Natural killer cell treated with Interleukin-12 subunit alpha and Interleukin-12 subunit beta and Interleukin-15 and Interleukin-18, amount 100 ng/mL, for 72 hours (primary cell): ENCODE measurements at regions not wholly inside any gene's neighbourhood (a gene's known extent, or its start where the extent isn't known, plus 50 kb on each side); places are given as distances from the start of the nearest gene placed in this dataset.

Source experiments
- ATAC-seq, 2 donors: fragments of 150-1000 bp; cut with Tn5 transposase in 1 of 2; sonication (Bioruptor Pico), chemical (Tn5 transposase) in 1 of 2; 2 replicates each; pipeline ENCODE4 v1.10.0; 2021
- DNase-seq: peaks from one replicate; pipeline ENCODE4 v3.0.0; 2022; ENCODE audit warnings: low spot score
- H3K27ac Mint-ChIP-seq, 2 donors: 1 replicate in 1 of 2; 2 replicates in 1 of 2; pipeline ENCODE4 v1.8.0; 2022; ENCODE audit warnings: mixed read lengths in 2 of 2, mild to moderate bottlenecking in 1 of 2, moderate library complexity in 1 of 2
- H3K27me3 Mint-ChIP-seq, 2 donors: 1 replicate in 1 of 2; 2 replicates in 1 of 2; pipeline ENCODE4 v1.8.0; 2022; ENCODE audit warnings: mixed read lengths in 2 of 2
- H3K36me3 Mint-ChIP-seq: one replicate; pipeline ENCODE4 v1.8.0; 2022; ENCODE audit warnings: mixed read lengths
- H3K4me1 Mint-ChIP-seq, 2 donors: 1 replicate in 1 of 2; 2 replicates in 1 of 2; pipeline ENCODE4 v1.8.0; 2022; ENCODE audit warnings: low read depth in 2 of 2, mixed read lengths in 2 of 2, mild to moderate bottlenecking in 1 of 2
- H3K4me3 Mint-ChIP-seq: one replicate; pipeline ENCODE4 v1.8.0; 2022; ENCODE audit warnings: mixed read lengths
- H3K9me3 Mint-ChIP-seq: 2 replicates; pipeline ENCODE4 v1.8.0; 2022; ENCODE audit warnings: mixed read lengths

- H3K4me3 Mint-ChIP-seq: no peak overlapping the region
- DNase-seq (no peak), ATAC-seq (no peak)
- no peak overlapping the region for H3K27ac Mint-ChIP-seq
- H3K36me3 Mint-ChIP-seq: no peaks in the 10 kb centered on the region
- peaks cover 0 to 7% of the 10 kb centered on the region in 2 donors for H3K27me3 Mint-ChIP-seq
- no peaks in the 10 kb centered on the region for H3K9me3 Mint-ChIP-seq
- peaks cover 3 to 10% of the 10 kb centered on the region in 2 donors for H3K4me1 Mint-ChIP-seq
These were observed 68.0 kb upstream of the TMEM164 start for GRCh38 chrX:109934935-109935334.

- Mint-ChIP-seq H3K27ac (no peak overlapping the region), H3K4me1 (peaks cover 3 to 10% of the 10 kb centered on the region in 2 donors), H3K27me3 (peaks cover 0 to 11% of the 10 kb centered on the region in 2 donors)
These were observed 66.8 kb upstream of the TMEM164 start for GRCh38 chrX:109936114-109936513.

GRCh38 chrX:109936598-109936997 lies 66.3 kb upstream of the TMEM164 start:
- no peak overlapping the region for H3K27ac Mint-ChIP-seq
- H3K4me3 Mint-ChIP-seq: no peak overlapping the region
- peaks cover 0 to 15% of the 10 kb centered on the region in 2 donors for H3K27me3 Mint-ChIP-seq
- H3K36me3 Mint-ChIP-seq: no peaks in the 10 kb centered on the region
- H3K4me1 Mint-ChIP-seq: peaks cover 3 to 10% of the 10 kb centered on the region in 2 donors
- DNase-seq (no peak), ATAC-seq (no peak)
- H3K9me3 Mint-ChIP-seq: no peaks in the 10 kb centered on the region

More at GRCh38 chrX:109936114-109936513, 66.8 kb upstream of the TMEM164 start:
- DNase-seq: no peak
- H3K4me3 Mint-ChIP-seq: no peak overlapping the region
- H3K9me3 Mint-ChIP-seq: no peaks in the 10 kb centered on the region
- H3K36me3 Mint-ChIP-seq: no peaks in the 10 kb centered on the region
- no peak for ATAC-seq

GRCh38 chrX:109939498-109939897 lies 63.4 kb upstream of the TMEM164 start:
- H3K4me1 Mint-ChIP-seq: peaks cover 1 to 10% of the 10 kb centered on the region in 2 donors
- peak; percentile 81 to 91 for ATAC-seq
- H3K27me3 Mint-ChIP-seq: peaks cover 0 to 14% of the 10 kb centered on the region in 2 donors

GRCh38 chrX:109940411-109940810 lies 62.5 kb upstream of the TMEM164 start:
- Mint-ChIP-seq H3K27ac (no peak overlapping the region), H3K27me3 (peaks cover 0 to 10% of the 10 kb centered on the region in 2 donors), H3K36me3 (no peaks in the 10 kb centered on the region), H3K9me3 (no peaks in the 10 kb centered on the region), H3K4me3 (no peak overlapping the region), H3K4me1 (peaks cover 0 to 10% of the 10 kb centered on the region in 2 donors)
- no peak for DNase-seq
- no peak for ATAC-seq

More at GRCh38 chrX:109939498-109939897, 63.4 kb upstream of the TMEM164 start:
- Mint-ChIP-seq H3K27ac (no peak overlapping the region), H3K9me3 (no peaks in the 10 kb centered on the region), H3K4me3 (peak overlapping the region; percentile 30), H3K36me3 (no peaks in the 10 kb centered on the region)
- peak; percentile 63 for DNase-seq

GRCh38 chrX:109943092-109943739 lies 59.7 kb upstream of the TMEM164 start:
- no peak overlapping the region for H3K4me3 Mint-ChIP-seq
- H3K36me3 Mint-ChIP-seq: no peaks in the 10 kb centered on the region
- DNase-seq: no peak
- no peak for ATAC-seq
- H3K9me3 Mint-ChIP-seq: no peaks in the 10 kb centered on the region
- H3K27me3 Mint-ChIP-seq: peaks cover 0 to 12% of the 10 kb centered on the region in 2 donors
- no peak overlapping the region for H3K27ac Mint-ChIP-seq
- H3K4me1 Mint-ChIP-seq: peaks cover 0 to 10% of the 10 kb centered on the region in 2 donors

- no peak overlapping the region for H3K27ac Mint-ChIP-seq
- H3K36me3 Mint-ChIP-seq: no peaks in the 10 kb centered on the region
- no peak for DNase-seq
- ATAC-seq: no peak
- H3K9me3 Mint-ChIP-seq: no peaks in the 10 kb centered on the region
- peaks cover 0 to 9% of the 10 kb centered on the region in 2 donors for H3K4me1 Mint-ChIP-seq
- no peak overlapping the region for H3K4me3 Mint-ChIP-seq
- peaks cover 0 to 12% of the 10 kb centered on the region in 2 donors for H3K27me3 Mint-ChIP-seq
These were observed 59.2 kb upstream of the TMEM164 start for GRCh38 chrX:109943740-109944092.

- DNase-seq (no peak), ATAC-seq (no peak)
- H3K4me3 Mint-ChIP-seq: no peak overlapping the region
- no peaks in the 10 kb centered on the region for H3K36me3 Mint-ChIP-seq
- H3K9me3 Mint-ChIP-seq: no peaks in the 10 kb centered on the region
- no peak overlapping the region for H3K27ac Mint-ChIP-seq
- peaks cover 4 to 13% of the 10 kb centered on the region in 2 donors for H3K4me1 Mint-ChIP-seq
- peaks cover 0 to 2% of the 10 kb centered on the region in 2 donors for H3K27me3 Mint-ChIP-seq
These were observed 50.9 kb upstream of the TMEM164 start for GRCh38 chrX:109952050-109952449.

GRCh38 chrX:109952985-109953905 lies 49.7 kb upstream of the TMEM164 start:
- ATAC-seq (no peak), DNase-seq (no peak)
- Mint-ChIP-seq H3K27ac (peak overlapping the region in 1 of 2 donors; percentile 4), H3K36me3 (no peaks in the 10 kb centered on the region), H3K9me3 (no peaks in the 10 kb centered on the region), H3K4me3 (no peak overlapping the region), H3K27me3 (peaks cover 0 to 2% of the 10 kb centered on the region in 2 donors), H3K4me1 (peaks cover 7 to 17% of the 10 kb centered on the region in 2 donors)
